HUES48 (cell line): ENCODE measurements at regions not wholly inside any gene's neighbourhood (a gene's known extent, or its start where the extent isn't known, plus 50 kb on each side); places are given as distances from the start of the nearest gene placed in this dataset.

ENCODE experiments used
- H3K27ac ChIP-seq: one replicate; pipeline ENCODE4 v1.7.0; 2013; ENCODE audit warnings: low read depth, low read length, inconsistent platforms
- H3K27me3 ChIP-seq: 2 replicates; pipeline ENCODE4 v1.6.1; 2013; ENCODE audit warnings: mild to moderate bottlenecking, low read length; ENCODE audit not compliant: control insufficient read depth, insufficient read depth
- H3K36me3 ChIP-seq: 2 replicates; pipeline ENCODE4 v1.6.1; 2013; ENCODE audit warnings: low read length; ENCODE audit not compliant: control insufficient read depth, insufficient read depth
- H3K4me1 ChIP-seq: 2 replicates; pipeline ENCODE4 v1.6.1; 2013; ENCODE audit warnings: mild to moderate bottlenecking, low read length; ENCODE audit not compliant: control insufficient read depth, insufficient read depth
- H3K4me3 ChIP-seq: 2 replicates; pipeline ENCODE4 v1.5.1; 2013; ENCODE audit warnings: mild to moderate bottlenecking, low read depth, low read length
- H3K9ac ChIP-seq: 2 replicates; pipeline ENCODE4 v1.6.1; 2013; ENCODE audit warnings: mild to moderate bottlenecking, low read depth, low read length, moderate library complexity
- H3K9me3 ChIP-seq: 2 replicates; pipeline ENCODE4 v1.6.1; 2013; ENCODE audit warnings: low read length; ENCODE audit not compliant: control insufficient read depth, insufficient read depth

DNA sequence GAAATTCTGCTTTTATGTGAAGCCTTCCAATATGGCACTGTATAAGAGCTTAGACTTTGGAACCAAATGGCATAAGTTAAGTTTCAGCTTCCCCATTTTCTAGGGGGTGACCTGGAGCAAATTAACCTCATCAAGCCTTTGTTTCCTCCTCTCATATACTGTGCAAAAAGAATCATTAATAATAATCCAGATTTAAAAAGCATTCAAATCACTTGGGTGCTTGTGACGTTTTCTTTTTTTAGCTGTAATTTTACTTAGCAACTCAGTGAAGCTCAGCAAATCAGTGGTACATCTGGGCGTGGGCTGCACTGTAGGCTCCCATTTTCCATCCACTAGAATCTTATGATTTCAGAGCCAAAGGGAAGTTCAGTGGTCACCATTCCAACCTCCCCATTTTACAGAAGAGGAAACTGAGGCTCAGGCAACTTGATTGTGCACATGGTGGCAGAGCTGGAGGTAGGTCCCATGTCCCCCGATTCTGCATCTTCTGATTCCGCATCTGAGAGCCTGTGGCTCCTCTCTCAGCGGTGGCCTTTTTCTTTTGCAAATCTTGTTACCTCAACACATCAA lies 131.2 kb downstream of the SNAPC1 start:
- no peaks in the 10 kb centered on the region for H3K36me3 ChIP-seq
- H3K27me3 ChIP-seq = no peaks in the 10 kb centered on the region
- no peak overlapping the region for H3K9ac ChIP-seq
- no peak overlapping the region for H3K4me3 ChIP-seq
- H3K27ac ChIP-seq = no peak overlapping the region
- H3K4me1 ChIP-seq = peaks cover 19% of the 10 kb centered on the region
- no peaks in the 10 kb centered on the region for H3K9me3 ChIP-seq

DNA sequence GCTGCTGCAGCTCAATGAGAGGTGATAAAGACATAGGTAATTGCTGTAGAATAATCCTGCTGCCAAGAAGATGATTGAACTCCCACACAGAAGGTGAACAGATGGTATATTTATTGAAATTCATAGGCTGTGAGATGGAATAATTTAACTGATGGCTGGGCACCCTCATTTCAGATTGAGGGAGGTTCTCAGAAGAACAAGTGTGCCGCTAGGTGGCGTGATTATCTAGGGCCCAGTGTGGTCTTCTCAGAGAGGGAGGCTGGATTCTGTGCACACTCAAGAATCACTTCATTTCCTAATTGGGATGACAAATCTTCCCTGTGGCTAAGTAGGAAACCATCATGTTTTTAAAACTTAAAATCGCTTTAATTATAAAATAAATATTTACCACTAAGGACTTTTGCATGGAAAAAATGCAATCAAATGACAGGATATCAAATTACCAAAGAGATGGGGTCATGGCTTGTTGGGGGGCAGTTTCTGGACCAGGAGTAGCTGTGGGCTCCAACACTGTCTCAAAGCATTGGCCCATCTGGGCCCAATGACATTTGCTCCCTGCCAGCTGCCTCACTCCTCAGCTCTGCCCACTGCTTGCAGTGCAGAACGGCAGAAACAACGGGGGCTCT lies 132.3 kb downstream of the SNAPC1 start:
- Histone ChIP-seq H3K4me1 (peaks cover 19% of the 10 kb centered on the region), H3K9ac (no peak overlapping the region)

DNA sequence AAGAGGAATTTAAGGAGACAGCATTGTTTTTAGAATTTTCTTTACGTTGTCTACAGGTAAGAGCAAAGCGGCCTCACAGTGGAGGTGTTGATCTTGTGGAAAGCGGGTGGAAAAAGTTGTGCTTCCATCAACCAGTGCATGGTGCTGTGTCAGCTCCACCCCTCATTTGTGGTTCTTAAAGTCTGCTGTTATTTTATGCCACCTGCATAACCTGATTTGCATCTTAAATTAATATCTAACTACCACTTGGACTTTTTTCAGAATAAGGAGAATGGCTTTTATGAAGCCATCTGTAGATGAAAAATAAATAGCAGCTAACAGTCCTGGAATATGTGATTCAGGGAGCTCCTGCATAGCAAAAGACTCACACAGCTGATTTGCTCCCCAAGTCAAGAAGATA lies 135.1 kb downstream of the SNAPC1 start:
- no peak overlapping the region for H3K9ac ChIP-seq

More for the DNA sequence above, 132.3 kb downstream of the SNAPC1 start:
- H3K27ac ChIP-seq = no peak overlapping the region
- H3K27me3 ChIP-seq = no peaks in the 10 kb centered on the region
- H3K36me3 ChIP-seq = no peaks in the 10 kb centered on the region
- H3K9me3 ChIP-seq = no peaks in the 10 kb centered on the region
- H3K4me3 ChIP-seq = no peak overlapping the region

DNA sequence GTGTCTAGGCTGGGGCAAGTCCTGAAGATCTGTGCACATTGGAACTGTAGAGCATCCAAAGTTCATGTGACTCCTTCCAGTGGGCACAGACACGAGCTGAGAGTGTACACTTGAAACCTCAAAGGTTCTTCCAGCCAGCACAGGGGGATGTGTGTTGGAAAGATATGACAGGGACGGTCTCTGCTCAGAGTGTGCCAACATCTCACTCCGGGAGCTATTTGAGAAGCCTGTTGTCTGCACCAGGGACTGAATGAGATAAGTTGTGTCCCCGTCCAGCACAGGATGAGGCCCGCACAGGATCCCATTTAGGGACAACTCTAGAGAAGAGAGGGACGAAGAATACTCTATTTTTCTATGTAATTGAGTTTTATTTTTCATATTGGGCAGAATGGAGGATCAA lies 136.3 kb downstream of the SNAPC1 start:
- Histone ChIP-seq H3K4me1 (peaks cover 2% of the 10 kb centered on the region; the same call in 1 of the 2 replicates), H3K27ac (no peak overlapping the region)

More for the DNA sequence above, 135.1 kb downstream of the SNAPC1 start:
- H3K36me3 ChIP-seq = no peaks in the 10 kb centered on the region
- H3K4me1 ChIP-seq = peaks cover 6% of the 10 kb centered on the region; the same call in 1 of the 2 replicates
- H3K4me3 ChIP-seq = no peak overlapping the region
- no peak overlapping the region for H3K27ac ChIP-seq
- no peaks in the 10 kb centered on the region for H3K9me3 ChIP-seq
- H3K27me3 ChIP-seq = no peaks in the 10 kb centered on the region

DNA sequence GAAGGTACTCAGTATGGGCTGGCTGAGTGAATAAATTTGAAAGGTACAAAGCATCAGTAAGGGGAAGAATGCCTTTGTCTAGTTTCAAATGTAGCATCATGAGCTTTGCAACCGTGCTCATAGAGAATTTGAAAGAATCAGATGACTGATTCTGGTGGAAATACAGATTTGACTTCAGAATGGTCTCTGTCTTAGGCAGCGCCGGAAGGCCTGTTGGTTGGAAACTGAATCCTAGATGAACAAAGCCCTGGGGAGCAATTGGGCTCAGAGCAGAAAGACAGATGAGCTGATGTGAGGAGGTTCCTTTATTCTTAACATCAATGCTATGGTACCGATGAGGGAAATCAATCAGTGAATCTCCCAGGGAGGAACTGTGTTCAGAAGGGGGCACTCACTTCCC lies 137.3 kb downstream of the SNAPC1 start:
- Histone ChIP-seq H3K9ac (no peak overlapping the region), H3K27me3 (no peaks in the 10 kb centered on the region), H3K36me3 (no peaks in the 10 kb centered on the region), H3K27ac (no peak overlapping the region), H3K9me3 (no peaks in the 10 kb centered on the region), H3K4me3 (no peak overlapping the region), H3K4me1 (peaks cover 4% of the 10 kb centered on the region; the same call in 1 of the 2 replicates)

More for the DNA sequence above, 136.3 kb downstream of the SNAPC1 start:
- Histone ChIP-seq H3K27me3 (no peaks in the 10 kb centered on the region), H3K9ac (no peak overlapping the region), H3K36me3 (no peaks in the 10 kb centered on the region), H3K9me3 (no peaks in the 10 kb centered on the region), H3K4me3 (no peak overlapping the region)

DNA sequence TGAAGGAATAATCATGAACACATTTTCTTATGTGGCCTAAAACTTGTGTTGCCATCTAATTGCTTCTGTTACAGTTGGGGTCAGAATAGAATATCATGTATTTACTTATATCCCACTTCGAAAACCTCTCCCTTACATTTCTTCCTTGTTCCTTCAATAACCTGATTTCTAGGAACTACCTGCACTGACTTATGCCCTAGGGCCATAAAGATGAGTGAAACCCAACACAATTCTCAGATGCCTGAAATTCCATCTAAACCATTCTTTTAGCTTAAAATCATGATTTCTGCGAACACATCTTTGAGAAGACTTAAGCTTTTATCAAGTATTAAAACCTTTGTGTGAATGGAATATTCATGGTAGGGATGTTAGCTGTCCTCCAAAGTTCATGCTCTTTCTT lies 142.7 kb downstream of the SNAPC1 start:
- no peaks in the 10 kb centered on the region for H3K9me3 ChIP-seq
- no peak overlapping the region for H3K27ac ChIP-seq
- no peaks in the 10 kb centered on the region for H3K27me3 ChIP-seq
- H3K4me3 ChIP-seq = no peak overlapping the region
- H3K4me1 ChIP-seq = peaks cover 5% of the 10 kb centered on the region; the same call in 1 of the 2 replicates
- H3K36me3 ChIP-seq = no peaks in the 10 kb centered on the region
- H3K9ac ChIP-seq = no peak overlapping the region

DNA sequence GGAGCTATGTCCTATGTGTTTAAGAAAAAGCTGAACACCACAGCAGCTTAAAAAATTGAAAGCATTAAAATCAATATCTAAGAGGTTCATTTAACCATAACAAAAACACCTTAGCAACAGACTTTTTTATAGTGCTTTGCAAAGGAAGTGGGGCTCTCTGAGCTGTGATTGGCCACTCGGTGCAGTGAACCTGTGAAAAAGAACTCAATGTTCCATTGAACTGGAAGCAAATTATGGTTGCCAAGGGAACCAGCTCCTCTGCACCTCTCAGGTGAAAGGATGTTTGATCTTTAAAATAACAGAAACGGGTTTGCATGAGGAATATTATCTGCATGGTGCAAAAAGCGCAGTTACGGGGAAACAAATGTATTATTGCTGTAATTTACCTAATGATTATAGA lies 149.4 kb downstream of the SNAPC1 start:
- H3K27me3 ChIP-seq = no peaks in the 10 kb centered on the region
- H3K4me3 ChIP-seq = no peak overlapping the region
- no peak overlapping the region for H3K27ac ChIP-seq
- H3K9ac ChIP-seq = no peak overlapping the region
- no peaks in the 10 kb centered on the region for H3K36me3 ChIP-seq
- H3K4me1 ChIP-seq = no peaks in the 10 kb centered on the region
- H3K9me3 ChIP-seq = no peaks in the 10 kb centered on the region

DNA sequence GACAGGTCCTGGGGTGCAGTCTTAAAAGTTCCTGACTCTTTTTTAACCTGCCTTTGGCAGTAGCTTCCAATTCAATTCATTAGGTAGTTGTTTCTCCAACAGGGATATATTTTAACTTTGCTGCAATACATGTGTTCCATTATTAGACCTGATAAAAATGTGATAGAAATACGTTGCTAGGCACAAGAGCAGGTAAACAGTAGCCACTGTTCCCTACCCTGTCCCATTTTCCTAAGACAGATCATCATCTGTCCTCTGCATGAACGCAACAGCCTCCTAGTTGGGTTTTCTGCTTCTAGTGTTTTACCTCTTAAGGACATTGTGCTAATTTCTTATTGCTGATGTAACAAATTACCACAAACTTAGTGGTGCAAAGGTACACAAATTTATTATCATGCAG lies 156.8 kb downstream of the SNAPC1 start:
- Histone ChIP-seq H3K36me3 (no peaks in the 10 kb centered on the region), H3K9me3 (no peaks in the 10 kb centered on the region), H3K27me3 (no peaks in the 10 kb centered on the region), H3K4me3 (no peak overlapping the region), H3K27ac (no peak overlapping the region), H3K4me1 (no peaks in the 10 kb centered on the region), H3K9ac (no peak overlapping the region)

DNA sequence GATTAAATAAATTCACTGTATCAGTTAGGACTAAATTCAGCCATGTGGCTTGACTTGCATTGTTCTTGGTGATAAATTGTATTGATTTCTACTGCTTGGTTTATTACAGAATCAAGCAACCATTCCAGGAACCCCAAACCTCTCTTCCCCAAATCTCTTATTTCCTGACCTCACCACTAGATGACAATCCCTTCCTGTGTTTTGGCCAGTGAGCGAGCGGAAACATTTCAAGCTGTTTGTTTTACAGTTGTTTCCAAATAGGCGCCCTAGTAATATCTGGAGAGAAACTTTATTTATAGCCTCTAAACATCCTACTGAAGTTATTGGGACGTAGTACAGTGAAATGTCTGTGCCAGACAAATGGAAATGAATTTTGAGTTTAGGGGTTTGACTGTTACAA lies 161.1 kb downstream of the SNAPC1 start:
- H3K9me3 ChIP-seq = no peaks in the 10 kb centered on the region
- H3K4me3 ChIP-seq = no peak overlapping the region
- no peak overlapping the region for H3K9ac ChIP-seq
- no peaks in the 10 kb centered on the region for H3K36me3 ChIP-seq
- H3K4me1 ChIP-seq = peaks cover 25% of the 10 kb centered on the region
- no peaks in the 10 kb centered on the region for H3K27me3 ChIP-seq
- H3K27ac ChIP-seq = no peak overlapping the region

DNA sequence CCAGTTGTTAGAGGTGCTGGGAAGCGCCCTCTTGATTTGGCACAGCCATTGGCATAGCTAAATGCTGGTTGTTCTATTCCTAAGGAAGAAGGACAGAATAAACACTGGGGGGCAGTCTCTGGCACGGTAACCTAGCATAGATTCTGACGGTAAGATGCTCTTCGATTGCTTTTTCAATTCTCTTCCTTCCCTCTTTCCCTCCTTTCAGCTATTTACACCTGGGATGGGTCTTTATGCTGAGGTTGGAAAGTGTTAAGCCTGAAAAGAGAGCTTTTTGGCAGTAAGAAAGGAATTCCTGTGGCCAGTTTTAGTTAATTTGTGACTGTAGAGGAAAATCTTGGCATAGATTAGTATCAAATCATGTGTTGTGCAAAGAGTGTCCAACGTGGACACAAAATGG lies 162.8 kb downstream of the SNAPC1 start:
- no peaks in the 10 kb centered on the region for H3K27me3 ChIP-seq
- no peaks in the 10 kb centered on the region for H3K36me3 ChIP-seq
- no peak overlapping the region for H3K4me3 ChIP-seq
- H3K27ac ChIP-seq = no peak overlapping the region
- peaks cover 40% of the 10 kb centered on the region for H3K4me1 ChIP-seq
- no peak overlapping the region for H3K9ac ChIP-seq
- no peaks in the 10 kb centered on the region for H3K9me3 ChIP-seq

DNA sequence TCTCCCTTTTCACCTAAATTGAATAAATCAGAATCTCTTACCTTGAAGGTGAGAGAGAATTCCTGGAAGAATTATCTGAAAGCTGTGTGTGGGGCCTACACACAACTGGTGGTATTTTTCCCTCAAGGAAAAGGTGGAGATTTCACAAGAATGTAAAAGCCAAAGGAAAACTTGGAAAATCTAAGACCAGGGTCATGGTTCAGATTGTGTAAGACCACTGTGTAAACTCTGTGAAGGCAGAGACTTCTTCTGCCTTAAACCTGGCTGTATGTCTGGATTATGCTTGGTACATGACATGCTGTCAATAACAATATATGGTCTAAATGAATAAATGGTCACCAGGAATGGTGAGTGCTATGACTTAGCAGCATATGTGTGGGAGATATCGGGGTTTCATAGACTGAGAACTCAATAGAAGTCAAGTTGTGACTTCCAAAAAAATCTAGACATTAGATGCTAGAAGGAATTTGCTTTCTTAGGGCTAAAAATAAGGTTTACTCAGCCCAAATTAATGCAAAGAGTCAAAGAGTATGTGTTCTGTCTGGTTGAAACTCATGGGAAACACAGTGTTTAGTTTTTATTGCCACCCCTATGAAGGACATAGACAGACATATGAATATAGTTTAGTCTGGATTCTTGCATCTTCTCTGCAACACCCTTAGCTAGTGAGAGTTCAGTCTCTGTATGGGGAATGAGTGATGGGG lies 163.7 kb downstream of the SNAPC1 start:
- H3K27me3 ChIP-seq = no peaks in the 10 kb centered on the region
- H3K4me1 ChIP-seq = peaks cover 49% of the 10 kb centered on the region

More for the DNA sequence above, 163.7 kb downstream of the SNAPC1 start:
- Histone ChIP-seq H3K9me3 (no peaks in the 10 kb centered on the region), H3K9ac (no peak overlapping the region), H3K27ac (no peak overlapping the region), H3K36me3 (no peaks in the 10 kb centered on the region), H3K4me3 (no peak overlapping the region)
